K562 (cell line): ENCODE measurements at regions not wholly inside any gene's neighbourhood (a gene's known extent, or its start where the extent isn't known, plus 50 kb on each side); places are given as distances from the start of the nearest gene placed in this dataset.

Experiments used
- EGR1 ChIP-seq: fragments of 450-650 bp; conservative IDR thresholded peaks from 2 replicates; pipeline ENCODE4 v1.6.1; 2017; ENCODE audit warnings: mild to moderate bottlenecking
- FOXJ3 ChIP-seq: sonication (generic); formaldehyde crosslinking; IDR thresholded peaks from 2 replicates; pipeline ENCODE4 v1.4.0; 2020; ENCODE audit warnings: mild to moderate bottlenecking, missing genetic modification reagents
- IRF2 ChIP-seq: sonication (generic); formaldehyde crosslinking; IDR thresholded peaks from 2 replicates; pipeline ENCODE4 v1.8.1; 2022; ENCODE audit warnings: mild to moderate bottlenecking, missing genetic modification reagents
- POLR2B ChIP-seq: fragments of 450-650 bp; IDR thresholded peaks from 2 replicates; pipeline ENCODE4 v1.6.1; 2018; ENCODE audit warnings: low read depth; ENCODE audit not compliant: partially characterized antibody
- RAD21 ChIP-seq, 2 experiments: fragments of 250-450 bp in 1 of 2; fragments of 450-650 bp in 1 of 2; sonication (Bioruptor Pico) in 1 of 2; formaldehyde crosslinking in 1 of 2; IDR thresholded peaks in 1 of 2; conservative IDR thresholded peaks in 1 of 2; 2 replicates each; pipeline versions ENCODE4 v1.4.0 to v1.8.0; 2020 to 2022; ENCODE audit warnings: mild to moderate bottlenecking in 2 of 2, moderate library complexity in 1 of 2
- SAFB ChIP-seq: fragments of 200-400 bp; formaldehyde crosslinking; IDR thresholded peaks from 2 replicates; pipeline ENCODE4 v1.6.1; 2017; ENCODE audit warnings: low read depth, low read length, borderline replicate concordance
- STAT5A ChIP-seq: IDR thresholded peaks from 2 replicates; pipeline ENCODE4 v1.6.1; 2012; ENCODE audit warnings: low read length, inconsistent platforms, borderline replicate concordance
- TEAD4 ChIP-seq, 2 experiments: sonication (generic) in 1 of 2; formaldehyde crosslinking in 1 of 2; IDR thresholded peaks; 2 replicates each; pipeline versions ENCODE4 v1.6.1 to v1.8.0; 2012 to 2022; ENCODE audit warnings: borderline replicate concordance in 1 of 2, inconsistent platforms in 1 of 2, low read length in 1 of 2, mild to moderate bottlenecking in 1 of 2, missing genetic modification reagents in 1 of 2
- ZNF121 ChIP-seq: sonication (generic); formaldehyde crosslinking; conservative IDR thresholded peaks from 2 replicates; pipeline ENCODE4 v1.8.0; 2022; ENCODE audit warnings: missing genetic modification reagents
- ZNF124 ChIP-seq: sonication (generic); formaldehyde crosslinking; IDR thresholded peaks from 2 replicates; pipeline ENCODE4 v1.8.1; 2022; ENCODE audit warnings: missing genetic modification reagents
- ZNF586 ChIP-seq: fragments of 450-650 bp; formaldehyde crosslinking; conservative IDR thresholded peaks from 2 replicates; pipeline ENCODE4 v1.4.0; 2020; ENCODE audit warnings: mild to moderate bottlenecking, moderate library complexity
- TF ChIP-seq, protein P1 (sequence below): sonication (generic); formaldehyde crosslinking; IDR thresholded peaks from 2 replicates; pipeline ENCODE4 v1.8.0; 2022; ENCODE audit warnings: mild to moderate bottlenecking, missing genetic modification reagents
- TF ChIP-seq, protein P2 (sequence below): fragments of 450-650 bp; IDR thresholded peaks from 2 replicates; pipeline ENCODE4 v1.6.1; 2016; ENCODE audit warnings: missing biosample characterization, missing genetic modification characterization
- TF ChIP-seq, protein P3 (sequence below): IDR thresholded peaks from 2 replicates; pipeline ENCODE4 v1.6.1; 2011; ENCODE audit warnings: borderline replicate concordance, low read depth, mild to moderate bottlenecking, moderate library complexity, low read length; ENCODE audit not compliant: insufficient read depth, poor library complexity, severe bottlenecking

DNA sequence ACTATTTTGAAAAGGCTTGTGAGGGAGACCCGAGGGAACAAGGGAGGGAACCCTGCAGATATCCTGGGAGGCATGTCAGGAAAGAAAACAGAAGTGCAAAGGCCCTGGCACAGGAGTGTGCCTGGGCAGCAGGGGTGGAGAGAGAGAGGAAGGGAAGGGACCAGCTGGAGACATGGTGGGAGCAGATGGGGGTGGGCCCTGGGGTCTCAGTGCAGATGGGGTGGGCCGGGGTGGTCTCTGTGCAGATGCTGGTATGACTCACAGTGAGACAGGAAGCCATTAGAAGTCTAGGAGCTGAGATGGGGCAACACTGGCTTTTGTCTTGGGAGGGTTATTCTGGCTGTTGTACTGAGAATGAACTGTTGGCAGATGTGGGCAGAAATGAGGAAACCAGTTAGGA, 363.6 kb upstream of the C1orf174 start (continued):
- TF ChIP-seq, protein P1, sequence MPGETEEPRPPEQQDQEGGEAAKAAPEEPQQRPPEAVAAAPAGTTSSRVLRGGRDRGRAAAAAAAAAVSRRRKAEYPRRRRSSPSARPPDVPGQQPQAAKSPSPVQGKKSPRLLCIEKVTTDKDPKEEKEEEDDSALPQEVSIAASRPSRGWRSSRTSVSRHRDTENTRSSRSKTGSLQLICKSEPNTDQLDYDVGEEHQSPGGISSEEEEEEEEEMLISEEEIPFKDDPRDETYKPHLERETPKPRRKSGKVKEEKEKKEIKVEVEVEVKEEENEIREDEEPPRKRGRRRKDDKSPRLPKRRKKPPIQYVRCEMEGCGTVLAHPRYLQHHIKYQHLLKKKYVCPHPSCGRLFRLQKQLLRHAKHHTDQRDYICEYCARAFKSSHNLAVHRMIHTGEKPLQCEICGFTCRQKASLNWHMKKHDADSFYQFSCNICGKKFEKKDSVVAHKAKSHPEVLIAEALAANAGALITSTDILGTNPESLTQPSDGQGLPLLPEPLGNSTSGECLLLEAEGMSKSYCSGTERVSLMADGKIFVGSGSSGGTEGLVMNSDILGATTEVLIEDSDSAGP (CRISPR knock-in tag), result no peak
- TF ChIP-seq EGR1 (no peak), RAD21 (CRISPR knock-in tag; conservative IDR thresholded peaks at IDR 0.05 in 1 of 2, IDR thresholded peaks at IDR 0.05 in 1 of 2) (no peak), POLR2B (no peak), ZNF124 (CRISPR knock-in tag) (no peak), SAFB (no peak), ZNF121 (CRISPR knock-in tag) (no peak), ZNF586 (CRISPR knock-in tag) (no peak), IRF2 (CRISPR knock-in tag) (no peak), TEAD4 (IDR thresholded peaks at IDR 0.05; ENCODE audit: low read length) (no peak), TEAD4 (CRISPR knock-in tag; IDR thresholded peaks at IDR 0.05; ENCODE audit: borderline replicate concordance) (no peak), FOXJ3 (no peak), STAT5A (no peak)
- TF ChIP-seq, protein P2, sequence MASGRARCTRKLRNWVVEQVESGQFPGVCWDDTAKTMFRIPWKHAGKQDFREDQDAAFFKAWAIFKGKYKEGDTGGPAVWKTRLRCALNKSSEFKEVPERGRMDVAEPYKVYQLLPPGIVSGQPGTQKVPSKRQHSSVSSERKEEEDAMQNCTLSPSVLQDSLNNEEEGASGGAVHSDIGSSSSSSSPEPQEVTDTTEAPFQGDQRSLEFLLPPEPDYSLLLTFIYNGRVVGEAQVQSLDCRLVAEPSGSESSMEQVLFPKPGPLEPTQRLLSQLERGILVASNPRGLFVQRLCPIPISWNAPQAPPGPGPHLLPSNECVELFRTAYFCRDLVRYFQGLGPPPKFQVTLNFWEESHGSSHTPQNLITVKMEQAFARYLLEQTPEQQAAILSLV (tag), result no peak
- TF ChIP-seq, protein P3, sequence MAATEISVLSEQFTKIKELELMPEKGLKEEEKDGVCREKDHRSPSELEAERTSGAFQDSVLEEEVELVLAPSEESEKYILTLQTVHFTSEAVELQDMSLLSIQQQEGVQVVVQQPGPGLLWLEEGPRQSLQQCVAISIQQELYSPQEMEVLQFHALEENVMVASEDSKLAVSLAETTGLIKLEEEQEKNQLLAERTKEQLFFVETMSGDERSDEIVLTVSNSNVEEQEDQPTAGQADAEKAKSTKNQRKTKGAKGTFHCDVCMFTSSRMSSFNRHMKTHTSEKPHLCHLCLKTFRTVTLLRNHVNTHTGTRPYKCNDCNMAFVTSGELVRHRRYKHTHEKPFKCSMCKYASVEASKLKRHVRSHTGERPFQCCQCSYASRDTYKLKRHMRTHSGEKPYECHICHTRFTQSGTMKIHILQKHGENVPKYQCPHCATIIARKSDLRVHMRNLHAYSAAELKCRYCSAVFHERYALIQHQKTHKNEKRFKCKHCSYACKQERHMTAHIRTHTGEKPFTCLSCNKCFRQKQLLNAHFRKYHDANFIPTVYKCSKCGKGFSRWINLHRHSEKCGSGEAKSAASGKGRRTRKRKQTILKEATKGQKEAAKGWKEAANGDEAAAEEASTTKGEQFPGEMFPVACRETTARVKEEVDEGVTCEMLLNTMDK, result no peak
